A673 (cell line): ENCODE measurements at regions not wholly inside any gene's neighbourhood (a gene's known extent, or its start where the extent isn't known, plus 50 kb on each side); places are given as distances from the start of the nearest gene placed in this dataset.

Source experiments
- BruUV-seq: library from RNA; stranded (reverse); fragments of 400-500 nt; replicated peaks from 2 replicates; lab custom pipeline; 2021; lab: Mats Ljungman, UMichigan
- CTCF ChIA-PET: fragments of 300-600 bp; sonication (Branson Sonifier 250); formaldehyde crosslinking; loops from one replicate; lab custom pipeline; 2022; ENCODE audit warnings: antibody characterized with exemption; lab: Charles Lee
- POLR2A ChIA-PET: fragments of 300-600 bp; sonication (Branson Sonifier 250); formaldehyde crosslinking; loops from one replicate; lab custom pipeline; 2022; ENCODE audit warnings: antibody characterized with exemption; ENCODE audit not compliant: low non-redundant PET; lab: Charles Lee
- DNase-seq: peaks from one replicate; pipeline ENCODE4 v3.0.0-alpha.2; 2015; ENCODE audit warnings: low spot score
- H3K27ac ChIP-seq: fragments of 200-600 bp; sonication (generic); 2 replicates; pipeline ENCODE4 v1.5.1; 2016; ENCODE audit warnings: mixed run types, low read depth, mild to moderate bottlenecking, mixed read lengths, antibody characterized with exemption, low read length; ENCODE audit not compliant: poor library complexity, severe bottlenecking
- H3K27me3 ChIP-seq: fragments of 200-600 bp; sonication (generic); replicated peaks from 2 replicates; pipeline ENCODE4 v1.6.1; 2017; ENCODE audit warnings: mixed run types, low read depth, mild to moderate bottlenecking, mixed read lengths, antibody characterized with exemption, low read length; ENCODE audit not compliant: insufficient read depth, poor library complexity
- H3K36me3 ChIP-seq: fragments of 200-600 bp; sonication (generic); 2 replicates; pipeline ENCODE4 v1.6.1; 2016; ENCODE audit warnings: mixed run types, mild to moderate bottlenecking, mixed read lengths, antibody characterized with exemption, low read length; ENCODE audit not compliant: insufficient read depth, poor library complexity, severe bottlenecking
- H3K4me1 ChIP-seq: fragments of 200-600 bp; sonication (generic); 2 replicates; pipeline ENCODE4 v1.6.1; 2017; ENCODE audit warnings: mixed run types, mild to moderate bottlenecking, mixed read lengths, antibody characterized with exemption, low read length; ENCODE audit not compliant: insufficient read depth, poor library complexity, severe bottlenecking
- H3K4me3 ChIP-seq: fragments of 200-600 bp; sonication (generic); 2 replicates; pipeline ENCODE4 v1.5.1; 2016; ENCODE audit warnings: low read depth, mixed run types, mild to moderate bottlenecking, mixed read lengths, low read length; ENCODE audit not compliant: poor library complexity, severe bottlenecking
- H3K9me3 ChIP-seq: fragments of 200-600 bp; sonication (generic); 2 replicates; pipeline ENCODE4 v1.6.1; 2016; ENCODE audit warnings: mixed run types, low read depth, mild to moderate bottlenecking, mixed read lengths, antibody characterized with exemption, low read length; ENCODE audit not compliant: poor library complexity, severe bottlenecking
- EZH2 ChIP-seq: fragments of 200-600 bp; sonication (generic); IDR thresholded peaks from 2 replicates; pipeline ENCODE4 v1.6.1; 2017; ENCODE audit warnings: borderline replicate concordance, low read depth, mild to moderate bottlenecking, mixed read lengths, antibody characterized with exemption, low read length; ENCODE audit not compliant: poor library complexity, severe bottlenecking
- intact Hi-C: fragments of 100-400 bp; cut with micrococcal nuclease; formaldehyde crosslinking; loops from one replicate; pipeline ENCODE4 v1.10.0; 2022; ENCODE audit not compliant: unreplicated experiment
- TF ChIP-seq, protein P1 (sequence below): fragments of 300-800, 200-600 bp; sonication (generic); conservative IDR thresholded peaks from 2 replicates; pipeline ENCODE4 v1.5.1; 2017; ENCODE audit warnings: low read depth, mild to moderate bottlenecking, antibody characterized with exemption, low read length, moderate library complexity, mixed read lengths

DNA sequence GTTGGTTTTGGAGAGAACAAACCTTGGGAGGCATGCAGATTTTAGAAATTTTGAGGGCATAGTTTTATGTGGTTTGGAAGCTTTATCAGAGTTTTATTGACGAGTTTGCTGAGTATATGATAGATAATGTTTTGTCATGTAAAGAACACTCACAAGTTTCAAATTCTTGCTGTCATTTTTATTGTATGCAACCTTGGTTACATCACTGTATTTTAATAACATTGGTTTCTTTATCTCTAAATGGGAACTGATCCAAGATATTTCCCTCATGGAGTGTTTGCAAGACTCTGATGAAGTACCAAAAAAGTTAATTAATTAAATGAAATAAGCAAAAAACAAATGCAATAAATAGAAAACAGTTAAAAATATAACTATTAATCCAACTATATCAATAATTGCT is 170.3 kb downstream of the SMC2 start:
- Histone ChIP-seq H3K36me3 (no peaks in the 10 kb centered on the region), H3K27ac (no peak overlapping the region), H3K9me3 (no peaks in the 10 kb centered on the region), H3K27me3 (no peaks in the 10 kb centered on the region), H3K4me3 (no peak overlapping the region), H3K4me1 (no peaks in the 10 kb centered on the region)
- POLR2A ChIA-PET, result no interaction called here
- CTCF ChIA-PET, result no interaction called here
- BruUV-seq, result no TSS peak
- TF ChIP-seq, protein P1, sequence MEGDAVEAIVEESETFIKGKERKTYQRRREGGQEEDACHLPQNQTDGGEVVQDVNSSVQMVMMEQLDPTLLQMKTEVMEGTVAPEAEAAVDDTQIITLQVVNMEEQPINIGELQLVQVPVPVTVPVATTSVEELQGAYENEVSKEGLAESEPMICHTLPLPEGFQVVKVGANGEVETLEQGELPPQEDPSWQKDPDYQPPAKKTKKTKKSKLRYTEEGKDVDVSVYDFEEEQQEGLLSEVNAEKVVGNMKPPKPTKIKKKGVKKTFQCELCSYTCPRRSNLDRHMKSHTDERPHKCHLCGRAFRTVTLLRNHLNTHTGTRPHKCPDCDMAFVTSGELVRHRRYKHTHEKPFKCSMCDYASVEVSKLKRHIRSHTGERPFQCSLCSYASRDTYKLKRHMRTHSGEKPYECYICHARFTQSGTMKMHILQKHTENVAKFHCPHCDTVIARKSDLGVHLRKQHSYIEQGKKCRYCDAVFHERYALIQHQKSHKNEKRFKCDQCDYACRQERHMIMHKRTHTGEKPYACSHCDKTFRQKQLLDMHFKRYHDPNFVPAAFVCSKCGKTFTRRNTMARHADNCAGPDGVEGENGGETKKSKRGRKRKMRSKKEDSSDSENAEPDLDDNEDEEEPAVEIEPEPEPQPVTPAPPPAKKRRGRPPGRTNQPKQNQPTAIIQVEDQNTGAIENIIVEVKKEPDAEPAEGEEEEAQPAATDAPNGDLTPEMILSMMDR, result no peak
- no peak for DNase-seq
- intact Hi-C loops, result no loop called here

DNA sequence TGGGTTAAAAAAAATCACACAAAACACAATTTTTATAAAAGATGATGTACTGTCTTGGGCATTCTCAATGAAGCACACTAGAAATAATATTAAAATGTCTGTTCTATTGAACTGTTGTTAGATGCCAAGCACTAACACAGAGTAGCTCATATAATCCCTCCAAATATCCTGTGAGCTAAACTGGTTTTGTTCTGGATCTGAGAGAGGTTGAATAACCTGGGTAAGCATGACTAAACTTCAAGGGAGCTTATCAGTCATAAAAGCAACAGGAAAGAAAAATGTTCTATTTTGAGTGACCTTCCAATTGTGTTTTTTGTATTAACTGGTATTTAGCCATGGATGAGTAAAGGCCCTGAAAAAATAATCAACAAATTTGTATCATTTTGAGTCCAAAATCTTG is 175.3 kb downstream of the SMC2 start:
- H3K4me1 ChIP-seq, result no peaks in the 10 kb centered on the region
- intact Hi-C loops, result no loop called here
- no peaks in the 10 kb centered on the region for H3K27me3 ChIP-seq
- no peaks in the 10 kb centered on the region for H3K9me3 ChIP-seq
- TF ChIP-seq, protein P1, result no peak
- no peak for TF ChIP-seq EZH2
- no peak overlapping the region for H3K27ac ChIP-seq
- BruUV-seq, result no TSS peak
- no peaks in the 10 kb centered on the region for H3K36me3 ChIP-seq
- ChIA-PET CTCF (no interaction called here), POLR2A (no interaction called here)
- no peak for DNase-seq
- no peak overlapping the region for H3K4me3 ChIP-seq

DNA sequence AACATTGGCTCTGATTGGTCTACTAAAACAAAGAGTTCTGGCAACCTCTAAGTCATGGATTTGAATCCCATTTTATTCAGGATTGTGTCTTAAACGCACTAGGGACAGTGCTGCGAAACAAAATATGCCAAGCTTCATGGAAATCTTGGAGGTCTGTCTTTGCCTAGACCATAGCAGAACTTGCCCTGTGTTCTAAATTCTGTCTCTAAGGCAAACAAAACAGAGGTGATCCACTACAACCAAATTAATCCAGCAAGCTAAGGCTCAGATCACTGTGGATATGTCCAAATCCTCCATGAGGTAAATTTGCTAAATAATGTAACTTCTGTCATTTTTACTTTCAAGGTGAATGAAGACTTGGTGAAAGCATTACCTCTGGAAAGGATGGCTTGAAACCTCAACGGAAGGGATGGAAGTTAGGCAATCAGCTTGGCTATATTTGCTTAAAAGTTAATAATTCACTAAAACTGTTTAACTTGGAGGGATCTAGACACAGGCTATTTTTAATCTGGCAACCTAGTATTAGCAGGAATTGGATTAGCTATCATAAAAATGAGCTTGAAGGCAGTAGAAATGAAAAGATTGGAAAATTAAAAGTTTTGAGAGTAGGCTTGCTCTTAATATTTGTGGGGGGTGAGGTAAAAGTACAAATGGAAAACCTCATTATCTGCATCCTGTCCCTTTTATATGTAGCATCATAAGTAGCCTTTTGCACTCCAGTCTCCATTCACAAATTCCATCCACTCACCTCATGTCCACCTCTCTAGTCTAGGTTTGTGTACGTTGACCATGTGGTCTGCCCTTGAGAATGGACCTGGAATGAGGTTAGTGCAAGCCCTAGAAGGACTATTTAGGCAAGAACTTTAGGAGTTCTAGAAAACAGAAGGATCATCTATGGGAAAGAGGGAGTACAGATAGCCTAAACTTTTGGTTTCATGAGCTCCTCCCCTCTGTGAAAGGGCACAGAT is 176.2 kb downstream of the SMC2 start:
- Histone ChIP-seq H3K4me3 (no peak overlapping the region), H3K27me3 (no peaks in the 10 kb centered on the region), H3K27ac (no peak overlapping the region), H3K36me3 (no peaks in the 10 kb centered on the region), H3K4me1 (no peaks in the 10 kb centered on the region), H3K9me3 (no peaks in the 10 kb centered on the region)
- intact Hi-C loops, result no loop called here
- BruUV-seq, result no TSS peak
- CTCF ChIA-PET, result no interaction called here
- DNase-seq, result no peak
- no peak for TF ChIP-seq EZH2
- POLR2A ChIA-PET, result no interaction called here
